ENCODE measurements at regions not wholly inside any gene's neighbourhood (a gene's known extent, or its start where the extent isn't known, plus 50 kb on each side); places are given as distances from the start of the nearest gene placed in this dataset.

GRCh38 chr20:20772497-20773085, 60.1 kb upstream of the RALGAPA2 start:
- ATAC-seq (ENCODE audit: insufficient number of reproducible peaks, low FRiP score, low read depth) (no peak), DNase-seq (ENCODE audit: low spot score) (no peak)
- Histone ChIP-seq H3K36me3 (no peaks in the 10 kb centered on the region), H3K4me1 (ENCODE audit: control insufficient read depth in 1 of 2, low read depth in 2 of 2) (no peaks in the 10 kb centered on the region), H3K27ac (no peak overlapping the region), H3K4me3 (no peak overlapping the region), H3K9me3 (no peaks in the 10 kb centered on the region), H3K27me3 (replicated peaks; ENCODE audit: insufficient read depth) (no peaks in the 10 kb centered on the region)
- no peak for TF ChIP-seq CTCF (IDR thresholded peaks at IDR 0.05)

- Histone ChIP-seq H3K4me1 (ENCODE audit: control insufficient read depth in 1 of 2, low read depth in 2 of 2) (no peaks in the 10 kb centered on the region), H3K9me3 (no peaks in the 10 kb centered on the region), H3K4me3 (no peak overlapping the region), H3K27me3 (replicated peaks; ENCODE audit: insufficient read depth) (no peaks in the 10 kb centered on the region), H3K36me3 (no peaks in the 10 kb centered on the region), H3K27ac (no peak overlapping the region)
- DNase-seq (ENCODE audit: low spot score) (no peak), ATAC-seq (ENCODE audit: insufficient number of reproducible peaks, low FRiP score, low read depth) (no peak)
- no peak for TF ChIP-seq CTCF (IDR thresholded peaks at IDR 0.05)
These were observed 55.9 kb upstream of the RALGAPA2 start for GRCh38 chr20:20768202-20768815.

- H3K4me1 ChIP-seq (ENCODE audit: control insufficient read depth in 1 of 2, low read depth in 2 of 2) = no peaks in the 10 kb centered on the region
- no peak overlapping the region for H3K27ac ChIP-seq
- H3K27me3 ChIP-seq (replicated peaks; ENCODE audit: insufficient read depth) = no peaks in the 10 kb centered on the region
- no peak for TF ChIP-seq CTCF (IDR thresholded peaks at IDR 0.05)
- no peak for DNase-seq (ENCODE audit: low spot score)
- no peaks in the 10 kb centered on the region for H3K36me3 ChIP-seq
- no peaks in the 10 kb centered on the region for H3K9me3 ChIP-seq
- no peak for ATAC-seq (ENCODE audit: insufficient number of reproducible peaks, low FRiP score, low read depth)
- H3K4me3 ChIP-seq = no peak overlapping the region
These were observed 53.4 kb upstream of the RALGAPA2 start for GRCh38 chr20:20765696-20766365.

GRCh38 chr20:20763650-20764049, 51.2 kb upstream of the RALGAPA2 start:
- no peak for TF ChIP-seq CTCF (IDR thresholded peaks at IDR 0.05)
- ATAC-seq (ENCODE audit: insufficient number of reproducible peaks, low FRiP score, low read depth) = no peak
- H3K27ac ChIP-seq = no peak overlapping the region

More at GRCh38 chr20:20763650-20764049, 51.2 kb upstream of the RALGAPA2 start:
- no peak overlapping the region for H3K4me3 ChIP-seq
- H3K4me1 ChIP-seq (ENCODE audit: control insufficient read depth in 1 of 2, low read depth in 2 of 2) = no peaks in the 10 kb centered on the region
- no peaks in the 10 kb centered on the region for H3K27me3 ChIP-seq (replicated peaks; ENCODE audit: insufficient read depth)
- H3K9me3 ChIP-seq = no peaks in the 10 kb centered on the region
- no peaks in the 10 kb centered on the region for H3K36me3 ChIP-seq
- DNase-seq (ENCODE audit: low spot score) = no peak
